HG02981 (cell line): ENCODE measurements at regions not wholly inside any gene's neighbourhood (a gene's known extent, or its start where the extent isn't known, plus 50 kb on each side); places are given as distances from the start of the nearest gene placed in this dataset.
"Not testable (repeated sequence)": the region's sequence is repeated elsewhere in the genome, so short reads cannot be mapped to it uniquely, and the experiment has no call there.

Source experiments
- ATAC-seq: cut with Tn5 transposase; IDR thresholded peaks from one replicate; pipeline ENCODE4 v1.9.1; 2021; ENCODE audit warnings: mild to moderate bottlenecking, moderate library complexity; ENCODE audit not compliant: unreplicated experiment

DNA sequence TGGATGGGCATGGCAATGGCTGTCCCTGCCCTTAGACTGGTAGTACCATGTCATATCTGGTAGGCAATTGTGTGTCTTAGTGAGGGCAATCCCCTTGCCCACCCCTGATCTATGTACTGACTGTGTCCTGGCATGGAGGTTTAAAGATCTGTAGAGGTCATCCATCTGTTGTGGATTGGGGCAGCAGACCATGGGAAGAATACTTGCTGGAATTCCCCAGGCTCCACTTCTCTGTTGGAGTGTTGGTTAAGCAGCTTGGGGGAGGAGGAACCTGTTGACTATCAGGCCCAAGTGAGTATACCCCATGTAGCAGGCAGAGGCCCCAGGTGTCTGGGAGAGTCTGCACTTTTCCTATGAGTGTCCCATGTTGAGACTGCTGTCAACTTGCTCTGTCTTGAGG, 246.7 kb upstream of the DIPK2B start:
- no peak for ATAC-seq

DNA sequence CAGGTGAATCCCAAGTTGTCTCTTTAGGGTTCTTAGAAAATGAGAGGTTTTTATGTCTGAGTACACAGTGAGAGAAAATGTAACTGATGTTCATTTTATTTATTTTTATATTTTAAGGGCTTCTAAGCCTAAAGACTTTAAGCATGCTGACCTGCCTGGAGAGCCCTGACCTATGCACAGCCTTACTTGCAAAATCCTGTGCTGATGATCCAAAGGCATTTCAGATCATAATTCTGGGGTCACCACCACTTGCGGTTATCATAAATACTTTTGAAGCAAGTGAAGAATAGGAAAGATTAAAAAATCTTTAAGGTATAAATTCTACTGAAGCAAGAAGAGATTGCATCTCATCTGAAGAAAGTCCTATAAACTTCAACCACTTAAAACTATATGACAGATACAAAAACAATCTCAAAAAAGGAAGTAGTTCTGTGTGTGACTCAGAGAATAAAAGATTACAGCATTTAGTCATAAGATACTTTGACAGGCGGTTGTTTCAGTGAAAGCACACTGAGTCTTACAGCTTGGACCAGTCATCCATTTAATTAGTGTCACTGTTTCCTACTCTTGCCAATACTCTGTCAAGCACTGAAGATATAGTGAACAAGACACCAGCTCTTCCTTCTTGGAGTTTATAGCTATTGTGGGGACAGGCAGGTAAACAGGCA, 245.2 kb upstream of the DIPK2B start:
- no peak for ATAC-seq

DNA sequence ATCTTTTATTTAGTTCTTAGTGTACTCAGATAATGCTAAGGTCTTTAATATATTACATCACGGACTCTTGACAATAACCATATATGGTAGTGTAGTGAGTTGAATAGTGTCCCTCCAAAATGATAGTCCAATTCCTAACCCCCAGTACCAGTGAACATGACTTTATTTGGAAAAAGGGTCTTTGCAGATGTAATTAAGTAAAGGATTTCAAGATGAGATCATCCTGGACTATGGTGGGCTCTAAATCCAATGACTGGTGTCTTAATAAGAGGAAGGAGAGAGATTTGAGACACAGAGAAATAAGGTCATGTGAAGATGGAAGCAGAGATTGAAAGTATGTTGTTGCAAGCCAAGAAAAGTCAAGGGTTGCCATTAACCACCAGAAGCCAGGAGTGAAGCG, 236.5 kb upstream of the DIPK2B start:
- no peak for ATAC-seq

DNA sequence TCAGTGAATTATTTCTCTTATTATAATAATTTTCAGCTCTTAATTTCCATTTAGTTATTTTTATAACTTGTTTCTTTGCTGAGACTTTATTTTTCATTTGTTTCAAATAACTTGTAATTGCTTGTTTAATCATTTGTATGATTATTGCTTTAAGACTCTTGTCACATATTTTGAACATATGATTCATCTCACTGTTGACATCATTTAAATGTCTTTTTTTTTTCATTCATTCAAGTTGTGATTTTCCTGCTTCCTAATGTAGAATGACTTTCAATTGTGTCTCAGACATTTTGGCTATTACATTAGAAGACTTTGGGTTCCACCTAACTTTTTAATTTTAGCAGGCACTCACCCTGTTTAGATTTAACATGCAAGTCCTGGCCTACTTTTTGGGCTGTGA, 234.8 kb upstream of the DIPK2B start:
- ATAC-seq, result no peak

DNA sequence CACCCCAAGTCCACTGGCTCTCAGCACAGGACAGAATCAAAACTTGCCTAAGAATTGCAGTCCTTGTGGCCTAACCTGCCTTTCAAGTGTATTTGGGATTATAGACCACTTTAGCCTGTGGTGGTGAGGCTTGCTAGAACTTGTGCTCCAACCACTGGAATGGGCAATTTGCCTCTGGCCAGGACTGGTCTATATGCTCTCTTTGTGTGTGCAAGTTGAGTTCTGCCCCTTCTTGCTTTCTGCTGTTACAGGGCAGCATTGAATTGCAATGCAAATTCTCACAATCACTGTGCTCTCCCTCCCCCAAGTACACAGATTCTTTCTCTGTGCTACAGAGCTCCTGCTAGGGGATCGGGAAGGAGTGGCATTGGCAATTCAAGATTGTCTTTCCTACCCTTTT, 233.6 kb upstream of the DIPK2B start:
- ATAC-seq, result no peak

DNA sequence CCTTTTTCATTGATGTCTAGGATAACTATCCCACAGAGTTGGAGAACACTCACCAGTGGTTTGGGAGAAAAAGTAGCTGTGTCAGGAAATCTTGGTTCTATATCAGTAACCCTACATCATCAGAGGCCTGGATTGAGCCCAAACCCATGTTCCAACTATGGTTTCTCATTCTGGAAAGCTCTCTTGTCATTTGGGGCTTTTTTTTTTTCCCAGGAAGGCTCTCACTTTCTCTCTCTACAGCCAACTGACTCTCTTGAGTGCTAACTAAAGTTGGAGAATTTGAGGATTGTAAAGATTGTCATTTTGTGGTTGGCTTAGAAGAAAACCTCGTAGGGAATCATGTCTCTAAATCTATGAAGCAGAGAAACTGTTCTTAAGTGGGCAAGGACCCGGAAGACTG, 228.2 kb upstream of the DIPK2B start:
- no peak for ATAC-seq

DNA sequence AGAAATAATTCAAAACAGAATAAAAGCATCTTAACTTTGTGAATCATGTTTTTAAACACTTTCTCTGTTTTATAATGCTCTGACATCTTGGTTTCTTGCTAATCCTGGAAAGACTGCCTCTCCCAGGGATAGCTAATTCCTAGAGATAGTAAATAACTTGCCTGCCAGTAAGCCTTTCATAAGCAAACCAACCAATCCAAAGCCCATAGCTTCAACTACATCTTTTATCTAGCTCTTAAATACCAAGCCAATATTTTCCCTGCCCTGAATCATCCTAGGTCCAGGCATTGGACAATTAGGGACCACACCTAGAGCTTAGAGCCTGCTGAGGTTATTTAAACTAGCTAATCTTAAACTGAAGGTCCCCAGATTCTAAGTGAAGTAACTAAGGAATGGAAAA, 223.7 kb upstream of the DIPK2B start:
- no peak for ATAC-seq

DNA sequence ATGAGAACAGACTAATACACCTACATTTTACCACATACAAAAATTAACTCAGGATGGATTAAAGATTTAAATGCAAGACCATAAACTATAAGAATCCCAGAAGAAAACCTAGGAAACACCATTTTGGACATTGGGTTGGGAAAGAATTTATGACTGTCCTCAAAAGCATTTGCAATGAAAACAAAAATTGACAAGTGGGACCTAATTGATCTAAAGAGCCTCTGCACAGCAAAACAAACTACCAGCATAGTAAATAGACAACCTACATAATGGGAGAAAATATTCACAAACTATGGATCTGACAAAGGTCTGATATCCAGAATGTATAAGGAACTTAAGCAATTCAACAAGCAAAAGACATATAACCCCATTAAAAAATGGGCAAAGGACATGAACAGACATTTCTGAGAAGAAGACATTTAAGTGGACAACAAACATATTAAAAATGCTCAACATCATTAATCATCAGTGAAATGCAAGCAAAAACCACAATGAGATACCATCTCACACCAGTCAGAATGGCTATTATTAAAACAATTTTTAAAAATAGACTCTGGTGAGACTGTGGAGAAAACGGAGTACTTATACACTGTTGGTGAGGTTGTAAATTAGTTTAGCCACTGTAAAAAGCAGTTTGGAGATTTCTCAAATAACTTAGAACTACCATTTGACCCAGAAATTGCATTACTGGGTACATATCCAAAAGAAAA, 221.7 kb upstream of the DIPK2B start:
- no peak for ATAC-seq

DNA sequence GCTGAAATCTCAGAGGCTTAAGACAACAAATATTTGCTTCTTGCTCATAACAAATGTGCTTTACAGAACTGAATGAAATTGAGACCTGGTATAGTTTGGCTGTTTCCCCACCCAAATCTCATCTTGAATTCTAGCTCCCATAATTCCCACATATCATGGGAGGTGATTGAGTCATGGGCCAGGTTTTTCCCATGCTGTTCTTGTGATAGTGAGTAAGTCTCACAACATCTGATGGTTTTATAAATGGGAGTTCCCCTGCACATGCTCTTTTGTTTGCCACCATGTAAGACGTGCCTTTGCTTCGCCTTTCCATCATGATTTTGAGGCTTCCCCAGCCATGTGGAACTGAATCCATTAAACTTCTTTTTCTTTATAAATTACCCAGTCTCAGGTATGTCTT, 221.1 kb upstream of the DIPK2B start:
- no peak for ATAC-seq

DNA sequence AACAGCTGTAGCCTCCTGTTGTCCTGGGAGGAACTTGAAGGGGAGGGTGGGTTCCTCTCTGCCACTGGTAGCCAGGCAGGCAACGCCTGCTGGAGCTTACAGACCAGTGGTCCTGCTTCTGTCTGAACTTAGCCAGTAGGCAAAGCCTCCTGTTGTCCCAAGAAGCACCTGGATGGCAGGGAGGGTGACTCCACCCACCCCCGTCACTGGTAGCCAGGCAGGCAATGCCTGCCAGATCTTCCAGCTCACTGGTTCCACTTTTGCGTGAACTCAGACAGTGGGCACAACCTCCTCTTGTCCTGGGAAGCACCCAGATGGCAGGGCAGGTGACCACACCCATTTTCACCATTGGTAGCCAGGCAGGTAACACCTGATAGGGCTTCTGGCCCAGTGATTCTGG, 203.5 kb upstream of the DIPK2B start:
- no peak for ATAC-seq

DNA sequence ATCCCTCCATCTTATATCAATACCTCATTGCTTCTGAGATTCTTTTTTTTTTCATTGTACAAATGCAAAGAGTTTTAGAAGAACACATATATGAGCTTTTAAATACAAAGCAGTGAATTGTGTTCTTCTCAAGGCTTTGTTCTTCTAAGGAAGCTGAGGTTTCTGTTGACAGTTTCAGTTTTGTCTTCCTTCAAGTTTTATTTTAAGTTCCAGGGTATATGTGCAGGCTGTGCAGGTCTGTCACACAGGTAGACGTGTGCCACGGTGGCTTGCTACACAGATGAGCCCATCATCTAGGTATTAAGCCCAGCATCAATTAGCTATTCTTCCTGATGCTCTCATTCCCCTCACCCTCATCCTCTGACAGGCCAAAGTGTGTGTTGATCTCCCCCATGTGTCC, 201.2 kb upstream of the DIPK2B start:
- no peak for ATAC-seq

DNA sequence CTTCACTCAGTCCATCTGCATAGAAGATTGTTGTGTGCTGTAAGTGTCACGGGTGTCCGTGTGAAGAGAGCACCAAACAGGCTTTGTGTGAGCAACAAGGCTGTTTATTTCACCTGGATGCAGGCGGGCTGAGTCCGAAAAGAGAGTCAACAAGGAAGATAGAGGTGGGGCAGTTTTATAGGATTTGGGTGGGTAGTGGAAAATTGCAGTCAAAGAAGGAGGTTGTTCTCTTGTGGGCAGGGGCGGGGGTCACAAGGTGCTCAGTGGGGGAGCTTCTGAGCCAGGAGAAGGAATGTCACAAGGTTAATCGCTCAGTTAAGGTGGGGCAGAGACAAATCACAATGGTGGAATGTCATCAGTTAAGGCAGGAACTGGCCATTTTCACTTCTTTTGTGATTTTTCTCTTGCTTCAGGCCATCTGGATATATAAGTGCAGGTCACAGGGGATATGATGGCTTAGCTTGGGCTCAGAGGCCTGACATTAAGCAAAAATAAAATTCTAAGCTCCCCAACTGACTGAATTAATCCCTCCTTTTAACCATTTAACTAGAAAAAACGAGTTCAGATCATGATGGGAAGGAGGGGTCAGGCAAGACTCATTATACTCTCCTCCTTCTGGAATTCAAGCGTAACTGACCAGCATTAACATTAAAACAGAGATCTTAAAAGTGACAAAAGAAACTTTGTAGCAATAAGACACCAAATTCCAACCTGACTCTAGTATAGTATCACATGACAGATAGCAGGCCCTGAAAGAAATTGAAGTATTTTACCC, 200.5 kb upstream of the DIPK2B start:
- not testable (repeated sequence) for ATAC-seq

DNA sequence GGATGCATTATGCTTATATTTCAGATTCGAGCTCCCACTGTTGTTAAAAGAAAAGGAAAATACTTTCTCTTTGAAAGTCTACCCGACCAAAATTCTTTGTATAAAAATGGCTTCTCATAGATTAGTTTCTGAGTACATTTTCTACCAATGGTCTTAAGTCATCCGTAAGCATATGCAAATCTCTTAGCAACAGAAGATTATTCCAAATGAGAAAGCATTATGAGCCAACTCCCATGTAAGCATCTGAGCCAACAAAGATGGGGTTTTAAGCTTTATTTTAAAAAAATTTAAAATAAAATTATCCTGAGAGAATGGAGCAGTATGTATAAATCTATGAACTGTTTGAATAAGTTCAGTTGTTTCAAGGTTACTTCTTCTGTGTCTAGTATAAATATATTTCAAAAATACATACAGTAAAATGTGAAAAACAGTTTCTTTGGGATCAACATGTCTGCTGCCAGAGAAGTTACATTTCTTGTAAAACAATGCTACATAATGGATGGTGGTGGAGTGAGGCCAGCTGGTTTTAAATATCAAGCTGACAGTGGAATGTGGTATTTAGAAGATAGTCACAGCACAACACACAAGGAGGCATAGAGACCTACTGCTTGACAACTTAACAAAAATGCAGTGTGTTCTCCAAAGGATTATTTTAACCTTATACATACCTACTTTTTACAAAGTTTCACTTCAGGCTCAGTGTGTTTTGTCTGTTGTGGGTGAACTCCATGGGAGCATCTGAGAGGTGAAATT, 199.5 kb upstream of the DIPK2B start:
- ATAC-seq, result no peak

DNA sequence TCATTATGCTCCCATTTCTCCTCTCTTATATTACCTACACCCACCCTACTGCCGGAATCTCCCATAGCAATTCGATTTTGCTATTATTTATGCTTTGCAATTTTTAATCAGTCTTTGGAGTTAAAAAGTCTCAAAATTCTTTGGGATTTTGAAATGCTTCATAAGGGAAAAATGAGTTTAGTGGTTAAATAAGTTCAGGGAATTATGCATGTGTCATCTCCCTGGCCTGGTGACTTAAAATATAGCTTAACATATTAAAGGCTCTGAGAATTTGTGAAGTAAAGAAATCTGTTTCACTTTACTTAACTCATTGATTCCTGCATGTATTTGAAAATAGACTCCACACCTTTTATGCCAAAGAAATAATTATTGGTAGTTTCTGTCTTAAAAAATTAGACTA, 185.1 kb upstream of the DIPK2B start:
- no peak for ATAC-seq

DNA sequence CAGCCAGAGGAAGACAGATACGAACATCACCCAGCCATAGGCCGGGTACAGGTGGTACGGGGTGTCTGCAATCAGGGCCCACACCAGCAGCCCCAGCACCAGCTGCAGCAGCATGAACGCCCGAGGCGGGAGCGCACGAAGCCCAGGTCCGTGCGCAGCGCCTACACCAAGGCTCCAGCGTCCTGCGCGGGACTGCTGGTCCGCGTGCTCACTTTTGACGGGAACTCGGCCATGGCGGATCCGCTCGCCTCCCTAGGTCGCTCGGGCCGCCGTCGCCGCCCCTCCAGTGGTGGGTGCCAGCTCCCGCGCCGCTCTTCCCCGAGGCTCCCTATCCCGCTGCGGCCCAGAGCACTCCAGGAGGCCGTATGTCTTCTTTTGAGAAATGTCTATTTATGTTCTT, 181.2 kb upstream of the DIPK2B start:
- no peak for ATAC-seq

DNA sequence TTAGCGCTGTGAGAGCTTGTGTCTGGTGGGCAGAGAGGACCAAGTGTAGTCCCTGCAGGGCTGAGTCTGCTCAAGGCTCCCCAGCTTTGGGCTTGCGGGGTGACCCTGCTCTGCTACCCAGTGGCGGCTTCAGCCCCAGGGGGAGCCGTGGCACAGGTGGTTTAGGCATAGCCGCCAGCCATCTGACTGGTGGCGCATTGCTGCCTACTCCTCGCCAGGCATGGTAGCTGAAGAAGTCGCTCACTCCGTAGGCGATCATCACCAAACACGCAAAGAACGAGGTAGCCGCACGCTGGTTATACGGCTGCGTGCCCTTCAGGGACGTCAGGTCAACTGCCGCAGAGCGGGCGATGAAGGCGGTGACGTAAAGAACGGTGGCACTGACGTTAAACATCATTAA, 180.7 kb upstream of the DIPK2B start:
- no peak for ATAC-seq

DNA sequence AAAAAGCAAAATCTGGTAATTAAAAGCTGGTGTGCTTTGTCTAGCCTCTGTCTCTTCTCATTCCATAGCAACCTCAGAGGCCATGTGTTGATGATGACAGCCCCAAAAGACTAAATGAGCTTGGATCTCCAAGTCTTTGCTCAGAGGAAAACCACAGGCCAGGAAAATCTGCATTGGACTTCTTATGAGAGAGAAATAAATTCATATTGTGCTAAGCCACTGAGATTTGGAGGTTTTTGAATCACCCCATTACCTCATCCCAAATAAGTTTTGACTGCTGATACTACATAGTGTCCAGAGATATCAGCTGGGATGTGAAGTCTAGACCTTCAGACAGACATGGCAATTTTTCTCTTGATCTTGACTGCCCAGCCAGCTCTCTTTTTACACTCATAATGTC, 178.6 kb upstream of the DIPK2B start:
- no peak for ATAC-seq

DNA sequence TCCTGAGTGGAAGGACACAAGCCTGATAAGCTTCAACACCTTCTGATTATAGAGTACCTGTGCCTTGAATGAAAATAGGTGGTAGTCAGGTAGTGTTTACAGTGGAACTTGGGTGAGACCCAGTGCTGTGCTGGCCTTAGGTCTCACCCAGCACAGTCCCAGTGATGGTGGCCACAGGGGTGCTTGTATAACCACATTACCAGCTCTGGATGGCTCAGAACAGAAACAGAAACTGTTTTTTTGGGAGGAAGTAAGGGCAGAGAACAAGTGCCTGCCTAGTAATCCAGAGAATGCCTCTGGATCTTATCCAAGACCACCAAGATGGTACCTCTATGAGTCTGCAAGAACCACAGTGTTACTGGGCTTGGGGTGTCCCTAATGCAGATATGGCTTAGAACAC, 171.5 kb upstream of the DIPK2B start:
- no peak for ATAC-seq

DNA sequence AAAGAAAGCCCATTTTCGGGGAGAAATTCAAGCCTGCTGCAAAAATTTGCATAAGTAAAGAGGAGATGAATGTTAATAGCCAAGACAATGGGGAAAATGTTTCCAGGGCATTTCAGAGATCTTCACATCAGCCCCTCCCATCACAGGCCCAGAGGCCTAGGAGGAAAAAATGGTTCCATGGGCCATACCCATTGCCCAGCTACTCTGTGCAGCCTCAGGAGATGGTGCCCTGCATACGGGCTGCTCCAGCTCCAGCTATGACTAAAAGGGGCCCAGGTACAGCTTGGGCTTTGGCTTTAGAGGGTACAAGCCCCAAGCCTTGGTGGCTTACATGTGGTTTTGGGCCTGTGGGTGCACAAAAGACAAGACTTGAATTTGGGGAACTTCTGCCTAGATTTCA, 168.0 kb upstream of the DIPK2B start:
- ATAC-seq, result no peak

DNA sequence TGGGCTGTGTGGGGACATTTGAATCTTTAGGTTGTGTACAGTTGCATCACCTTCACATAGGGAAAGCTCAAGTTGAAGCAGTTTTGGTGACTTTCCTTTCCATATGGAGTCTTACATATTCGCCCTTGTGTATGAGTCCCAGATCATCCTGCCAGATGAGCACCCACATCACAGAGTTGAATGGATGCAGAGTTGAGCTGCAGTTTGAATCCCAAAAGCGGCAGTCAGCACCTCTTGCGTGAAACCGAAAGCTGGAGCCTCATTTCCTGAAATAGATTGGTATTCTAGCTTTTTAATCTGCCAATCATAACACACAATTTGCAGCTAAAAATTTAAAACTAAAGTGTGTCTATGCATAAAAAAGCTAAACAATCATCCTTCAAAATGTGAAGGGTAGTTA, 162.9 kb upstream of the DIPK2B start:
- ATAC-seq, result no peak

DNA sequence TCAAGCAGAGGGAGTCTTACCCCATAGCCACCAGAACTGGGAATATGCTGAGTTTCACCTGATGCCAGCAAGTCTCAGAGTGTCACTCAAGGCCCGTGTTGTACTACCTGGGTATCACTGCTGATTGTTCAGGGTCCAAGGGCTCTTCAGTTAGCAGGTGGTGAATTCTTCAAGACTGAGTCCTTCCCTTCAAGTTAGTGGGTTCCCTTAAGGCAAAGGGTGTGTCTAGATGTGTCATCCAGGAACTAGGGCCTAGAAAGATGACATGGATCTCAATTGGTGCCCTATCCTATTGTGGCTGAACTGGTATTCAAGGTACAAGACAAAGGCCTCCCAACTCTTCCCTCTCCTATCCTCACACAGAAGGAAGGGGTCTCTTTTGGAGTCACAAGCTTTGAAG, 159.9 kb upstream of the DIPK2B start:
- no peak for ATAC-seq
